HK-2 (cell line): ENCODE measurements at regions not wholly inside any gene's neighbourhood (a gene's known extent, or its start where the extent isn't known, plus 50 kb on each side); places are given as distances from the start of the nearest gene placed in this dataset.

Experiments used
- DNase-seq: peaks from one replicate; pipeline ENCODE4 v3.0.0-alpha.2; 2018; ENCODE audit not compliant: unreplicated experiment

- DNase-seq, result no peak
These were observed 338.3 kb upstream of the NT5C1B start for GRCh38 chr2:18927525-18928232.

- DNase-seq, result no peak
These were observed 337.5 kb upstream of the NT5C1B start for GRCh38 chr2:18926631-18927524.

GRCh38 chr2:18925296-18925695, 335.9 kb upstream of the NT5C1B start:
- no peak for DNase-seq

- no peak for DNase-seq
These were observed 335.5 kb upstream of the NT5C1B start for GRCh38 chr2:18924886-18925285.

- DNase-seq, result no peak
These were observed 335.0 kb upstream of the NT5C1B start for GRCh38 chr2:18924386-18924785.

GRCh38 chr2:18922276-18922675, 332.9 kb upstream of the NT5C1B start:
- DNase-seq, result no peak

GRCh38 chr2:18918280-18918679, 328.9 kb upstream of the NT5C1B start:
- no peak for DNase-seq

GRCh38 chr2:18915227-18915626, 325.9 kb upstream of the NT5C1B start:
- no peak for DNase-seq

GRCh38 chr2:18913512-18913911, 324.1 kb upstream of the NT5C1B start:
- DNase-seq, result no peak

GRCh38 chr2:18912225-18912888, 323.0 kb upstream of the NT5C1B start:
- no peak for DNase-seq

GRCh38 chr2:18911416-18911815, 322.0 kb upstream of the NT5C1B start:
- no peak for DNase-seq

GRCh38 chr2:18910843-18911242, 321.5 kb upstream of the NT5C1B start:
- peak; percentile 8 for DNase-seq

GRCh38 chr2:18907937-18908336, 318.6 kb upstream of the NT5C1B start:
- DNase-seq, result no peak

- no peak for DNase-seq
These were observed 318.1 kb upstream of the NT5C1B start for GRCh38 chr2:18907508-18907907.

- DNase-seq, result no peak
These were observed 314.4 kb upstream of the NT5C1B start for GRCh38 chr2:18903750-18904149.

- DNase-seq, result no peak
These were observed 311.9 kb upstream of the NT5C1B start for GRCh38 chr2:18901242-18901641.

GRCh38 chr2:18900691-18901141, 311.3 kb upstream of the NT5C1B start:
- DNase-seq, result no peak

- no peak for DNase-seq
These were observed 310.4 kb upstream of the NT5C1B start for GRCh38 chr2:18899725-18900124.

GRCh38 chr2:18898271-18898670, 308.9 kb upstream of the NT5C1B start:
- no peak for DNase-seq

GRCh38 chr2:18896125-18896764, 306.9 kb upstream of the NT5C1B start:
- no peak for DNase-seq

- no peak for DNase-seq
These were observed 302.4 kb upstream of the NT5C1B start for GRCh38 chr2:18891600-18892345.
